ENCODE measurements at regions not wholly inside any gene's neighbourhood (a gene's known extent, or its start where the extent isn't known, plus 50 kb on each side); places are given as distances from the start of the nearest gene placed in this dataset.

DNA sequence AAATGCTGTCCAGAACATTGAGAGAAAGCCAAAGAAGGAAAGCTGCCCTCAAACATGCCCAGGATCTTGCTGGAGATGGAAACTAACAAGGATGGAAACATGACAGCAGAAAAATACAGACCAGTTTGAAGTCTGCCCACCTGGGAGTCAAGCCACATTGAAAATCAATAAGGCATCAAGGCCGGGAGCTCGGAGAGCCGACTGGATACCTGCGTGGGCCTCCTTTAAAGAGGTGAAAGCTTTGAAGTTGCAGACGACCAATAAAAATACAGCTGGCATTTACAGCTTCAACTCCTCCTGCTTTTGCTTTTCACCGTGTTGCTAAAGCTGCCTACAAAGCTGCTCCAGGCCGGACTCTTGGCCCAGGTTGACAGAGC lies 279.7 kb downstream of the SRBD1 start:
- Histone ChIP-seq H3K36me3 (ENCODE audit: control insufficient read depth in 1 of 2, insufficient read depth in 2 of 2, low read depth in 1 of 2, low read length in 2 of 2) (no peaks in the 10 kb centered on the region), H2AK5ac (ENCODE audit: low read length, severe bottlenecking) (no peak overlapping the region), H3K4me3 (ENCODE audit: insufficient read depth in 1 of 2, low read depth in 1 of 2, low read length in 2 of 2) (no peak overlapping the region), H2BK15ac (ENCODE audit: low read depth, poor library complexity, severe bottlenecking) (no peak overlapping the region), H4K8ac (ENCODE audit: low read length) (no peak overlapping the region), H3K27ac (ENCODE audit: low read length, poor library complexity, severe bottlenecking) (no peak overlapping the region), H3K4me2 (ENCODE audit: low read length, poor library complexity, severe bottlenecking) (no peak overlapping the region), H3K4me1 (ENCODE audit: control insufficient read depth, insufficient read depth, low read depth, low read length) (peaks cover 22% of the 10 kb centered on the region), H3K4ac (ENCODE audit: low read depth in 1 of 2, low read length in 2 of 2) (no peak overlapping the region), H2AFZ (ENCODE audit: low read depth, low read length) (no peak overlapping the region), H3K23ac (ENCODE audit: low read length in 2 of 2) (no peak overlapping the region), H3K14ac (ENCODE audit: low read length in 2 of 2) (no peak overlapping the region), H2BK5ac (ENCODE audit: low read depth, low read length, poor library complexity, severe bottlenecking) (no peak overlapping the region), H2BK12ac (ENCODE audit: low read length in 2 of 2) (no peak overlapping the region), H3K9me3 (ENCODE audit: control insufficient read depth, low read length) (no peaks in the 10 kb centered on the region), H3K9ac (ENCODE audit: low read length) (no peak overlapping the region), H3K27me3 (ENCODE audit: control insufficient read depth in 1 of 2, insufficient read depth in 1 of 2, low read length in 2 of 2) (peaks cover 0 to 11% of the 10 kb centered on the region in 2 experiments), H2BK120ac (ENCODE audit: low read depth, low read length) (no peak overlapping the region), H3K18ac (ENCODE audit: low read depth in 1 of 2, low read length in 2 of 2) (no peak overlapping the region), H4K91ac (ENCODE audit: low read length) (no peak overlapping the region), H3K79me1 (replicated peaks; ENCODE audit: low read length, poor library complexity, severe bottlenecking) (no peaks in the 10 kb centered on the region)
- no peak for DNase-seq
- WGBS: 85% methylated on average over 7 of the region's 7 CpGs

DNA sequence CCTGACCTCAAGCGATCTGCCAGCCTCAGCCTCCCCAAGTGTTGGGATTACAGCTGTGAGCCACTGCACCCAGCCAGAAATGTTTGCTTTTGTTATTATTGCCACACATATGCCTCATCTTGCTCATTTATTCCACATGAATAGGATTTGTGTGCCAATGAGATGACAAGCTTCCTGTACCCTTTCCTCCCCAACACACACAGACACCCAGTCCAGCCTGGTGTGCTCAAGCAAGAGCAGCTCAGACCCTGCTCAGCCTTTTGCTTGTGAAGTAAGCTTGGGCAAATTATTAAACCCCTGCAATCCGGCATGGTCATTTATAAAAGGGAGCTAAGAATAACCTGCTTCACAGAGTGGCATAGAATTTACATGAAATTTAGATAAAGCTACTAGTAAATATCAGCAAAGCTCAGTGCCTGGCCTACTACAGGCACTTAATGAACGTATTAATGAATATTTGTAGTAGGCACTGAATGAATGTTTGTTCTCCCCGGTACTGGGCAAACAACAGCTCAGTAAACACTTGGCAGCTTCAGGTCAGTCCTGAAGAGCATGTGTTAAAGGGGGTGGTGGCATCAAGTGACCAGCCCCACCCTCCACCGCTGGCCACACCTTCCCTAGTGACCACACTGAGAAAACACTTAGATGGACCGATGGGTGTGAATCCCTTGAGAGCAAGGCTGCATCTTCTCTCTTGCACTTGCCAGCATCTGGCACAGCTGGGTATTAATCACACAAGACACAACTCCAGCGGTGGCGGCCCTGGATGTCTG lies 280.2 kb downstream of the SRBD1 start:
- WGBS: 83% methylated on average over 7 of the region's 8 CpGs

DNA sequence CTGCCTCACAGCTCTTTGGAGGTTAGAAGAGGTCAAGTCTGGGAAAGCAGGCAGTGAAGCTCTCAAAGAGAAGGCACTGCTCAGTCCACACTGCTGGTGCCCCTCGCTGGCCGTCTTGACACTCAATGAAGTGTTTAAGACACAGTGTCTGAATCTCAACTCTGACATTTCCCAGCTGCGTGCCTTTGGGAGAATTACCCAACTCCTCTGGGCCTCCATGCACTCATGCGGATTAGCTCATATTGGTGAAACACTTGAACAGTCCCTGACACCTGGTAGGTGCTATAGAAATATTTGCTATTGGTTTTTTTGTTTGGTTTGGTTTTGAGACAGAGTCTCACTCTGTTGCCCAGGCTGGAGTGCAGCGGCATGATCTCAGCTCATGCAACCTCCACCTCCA lies 281.0 kb downstream of the SRBD1 start:
- Histone ChIP-seq H3K18ac (ENCODE audit: low read depth in 1 of 2, low read length in 2 of 2) (no peak overlapping the region), H3K23ac (ENCODE audit: low read length in 2 of 2) (no peak overlapping the region), H3K4ac (ENCODE audit: low read depth in 1 of 2, low read length in 2 of 2) (no peak overlapping the region), H3K4me2 (ENCODE audit: low read length, poor library complexity, severe bottlenecking) (no peak overlapping the region), H2BK12ac (ENCODE audit: low read length in 2 of 2) (no peak overlapping the region), H3K4me1 (ENCODE audit: control insufficient read depth, insufficient read depth, low read depth, low read length) (peaks cover 20% of the 10 kb centered on the region), H4K91ac (ENCODE audit: low read length) (no peak overlapping the region), H3K27me3 (ENCODE audit: control insufficient read depth in 1 of 2, insufficient read depth in 1 of 2, low read length in 2 of 2) (peaks cover 0 to 6% of the 10 kb centered on the region in 2 experiments), H3K14ac (ENCODE audit: low read length in 2 of 2) (peak overlapping the region in 1 of 2 experiments; percentile 49), H3K36me3 (ENCODE audit: control insufficient read depth in 1 of 2, insufficient read depth in 2 of 2, low read depth in 1 of 2, low read length in 2 of 2) (no peaks in the 10 kb centered on the region), H2BK15ac (ENCODE audit: low read depth, poor library complexity, severe bottlenecking) (no peak overlapping the region), H3K9me3 (ENCODE audit: control insufficient read depth, low read length) (no peaks in the 10 kb centered on the region), H2AK5ac (ENCODE audit: low read length, severe bottlenecking) (peak overlapping the region; percentile 55), H3K4me3 (ENCODE audit: insufficient read depth in 1 of 2, low read depth in 1 of 2, low read length in 2 of 2) (no peak overlapping the region), H3K27ac (ENCODE audit: low read length, poor library complexity, severe bottlenecking) (no peak overlapping the region), H2BK5ac (ENCODE audit: low read depth, low read length, poor library complexity, severe bottlenecking) (no peak overlapping the region), H3K79me1 (replicated peaks; ENCODE audit: low read length, poor library complexity, severe bottlenecking) (no peaks in the 10 kb centered on the region), H2AFZ (ENCODE audit: low read depth, low read length) (no peak overlapping the region), H3K9ac (ENCODE audit: low read length) (no peak overlapping the region), H2BK120ac (ENCODE audit: low read depth, low read length) (no peak overlapping the region), H4K8ac (ENCODE audit: low read length) (no peak overlapping the region)
- 82% methylated on average over 5 of the region's 5 CpGs for WGBS
- DNase-seq: peak; percentile 23

More for the DNA sequence above, 280.2 kb downstream of the SRBD1 start:
- H3K9me3 ChIP-seq (ENCODE audit: control insufficient read depth, low read length): no peaks in the 10 kb centered on the region
- peaks cover 20% of the 10 kb centered on the region for H3K4me1 ChIP-seq (ENCODE audit: control insufficient read depth, insufficient read depth, low read depth, low read length)
- H2AFZ ChIP-seq (ENCODE audit: low read depth, low read length): no peak overlapping the region
- no peaks in the 10 kb centered on the region for H3K79me1 ChIP-seq (replicated peaks; ENCODE audit: low read length, poor library complexity, severe bottlenecking)
- DNase-seq: peak; percentile 11
- H3K27ac ChIP-seq (ENCODE audit: low read length, poor library complexity, severe bottlenecking): no peak overlapping the region
- no peak overlapping the region for H3K4ac ChIP-seq (ENCODE audit: low read depth in 1 of 2, low read length in 2 of 2)
- H3K4me3 ChIP-seq (ENCODE audit: insufficient read depth in 1 of 2, low read depth in 1 of 2, low read length in 2 of 2): no peak overlapping the region
- peak overlapping the region; percentile 41 for H2AK5ac ChIP-seq (ENCODE audit: low read length, severe bottlenecking)
- no peak overlapping the region for H2BK5ac ChIP-seq (ENCODE audit: low read depth, low read length, poor library complexity, severe bottlenecking)
- H2BK15ac ChIP-seq (ENCODE audit: low read depth, poor library complexity, severe bottlenecking): no peak overlapping the region
- H2BK12ac ChIP-seq (ENCODE audit: low read length in 2 of 2): no peak overlapping the region
- H4K91ac ChIP-seq (ENCODE audit: low read length): no peak overlapping the region
- H3K18ac ChIP-seq (ENCODE audit: low read depth in 1 of 2, low read length in 2 of 2): no peak overlapping the region
- H3K27me3 ChIP-seq (ENCODE audit: control insufficient read depth in 1 of 2, insufficient read depth in 1 of 2, low read length in 2 of 2): peaks cover 0 to 11% of the 10 kb centered on the region in 2 experiments
- no peak overlapping the region for H3K23ac ChIP-seq (ENCODE audit: low read length in 2 of 2)
- peak overlapping the region; percentile 44 for H3K9ac ChIP-seq (ENCODE audit: low read length)
- H3K14ac ChIP-seq (ENCODE audit: low read length in 2 of 2): no peak overlapping the region
- no peak overlapping the region for H4K8ac ChIP-seq (ENCODE audit: low read length)
- no peak overlapping the region for H3K4me2 ChIP-seq (ENCODE audit: low read length, poor library complexity, severe bottlenecking)
- no peaks in the 10 kb centered on the region for H3K36me3 ChIP-seq (ENCODE audit: control insufficient read depth in 1 of 2, insufficient read depth in 2 of 2, low read depth in 1 of 2, low read length in 2 of 2)
- no peak overlapping the region for H2BK120ac ChIP-seq (ENCODE audit: low read depth, low read length)

DNA sequence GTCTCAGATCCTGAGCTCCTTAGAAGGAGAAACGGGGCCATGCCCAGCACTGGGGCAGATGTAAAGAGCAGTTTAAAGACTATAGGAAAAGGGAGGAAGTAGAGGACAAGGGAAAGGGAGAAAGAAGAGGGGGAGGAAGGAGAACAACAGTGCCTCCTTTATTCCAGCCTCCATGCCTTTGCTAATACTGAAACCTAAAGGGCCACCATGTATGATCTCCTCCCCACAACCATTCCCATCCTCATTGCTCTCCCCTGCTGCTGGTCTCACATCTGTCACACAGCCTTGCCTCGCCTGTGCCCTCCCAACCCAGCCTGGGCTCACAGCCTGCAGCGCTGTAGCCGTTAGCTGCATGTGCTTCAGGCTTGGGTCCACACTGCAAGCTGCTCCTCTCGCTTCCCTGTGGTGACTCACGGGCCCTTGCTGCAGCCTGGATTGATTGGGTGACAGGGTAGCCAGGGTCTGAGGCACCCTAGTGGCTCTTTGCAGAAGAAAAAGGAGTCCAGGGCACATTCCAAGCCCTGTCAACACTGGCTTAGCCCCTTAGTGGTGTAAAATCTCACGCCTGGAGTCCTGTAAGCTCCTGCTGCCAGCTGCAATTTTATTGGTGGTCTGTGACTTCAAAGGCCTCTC lies 281.9 kb downstream of the SRBD1 start:
- Histone ChIP-seq H2BK120ac (ENCODE audit: low read depth, low read length) (no peak overlapping the region), H3K4me1 (ENCODE audit: control insufficient read depth, insufficient read depth, low read depth, low read length) (peaks cover 20% of the 10 kb centered on the region), H4K91ac (ENCODE audit: low read length) (no peak overlapping the region), H3K4me2 (ENCODE audit: low read length, poor library complexity, severe bottlenecking) (no peak overlapping the region), H3K36me3 (ENCODE audit: control insufficient read depth in 1 of 2, insufficient read depth in 2 of 2, low read depth in 1 of 2, low read length in 2 of 2) (no peaks in the 10 kb centered on the region), H2BK15ac (ENCODE audit: low read depth, poor library complexity, severe bottlenecking) (no peak overlapping the region), H3K27me3 (ENCODE audit: control insufficient read depth in 1 of 2, insufficient read depth in 1 of 2, low read length in 2 of 2) (no peaks in the 10 kb centered on the region), H3K23ac (ENCODE audit: low read length in 2 of 2) (no peak overlapping the region), H3K9me3 (ENCODE audit: control insufficient read depth, low read length) (peaks cover 1% of the 10 kb centered on the region), H2AK5ac (ENCODE audit: low read length, severe bottlenecking) (no peak overlapping the region), H3K4me3 (ENCODE audit: insufficient read depth in 1 of 2, low read depth in 1 of 2, low read length in 2 of 2) (no peak overlapping the region), H3K18ac (ENCODE audit: low read depth in 1 of 2, low read length in 2 of 2) (no peak overlapping the region), H2BK12ac (ENCODE audit: low read length in 2 of 2) (no peak overlapping the region), H3K9ac (ENCODE audit: low read length) (no peak overlapping the region), H3K79me1 (replicated peaks; ENCODE audit: low read length, poor library complexity, severe bottlenecking) (no peaks in the 10 kb centered on the region), H3K14ac (ENCODE audit: low read length in 2 of 2) (no peak overlapping the region), H2AFZ (ENCODE audit: low read depth, low read length) (no peak overlapping the region), H3K4ac (ENCODE audit: low read depth in 1 of 2, low read length in 2 of 2) (no peak overlapping the region), H2BK5ac (ENCODE audit: low read depth, low read length, poor library complexity, severe bottlenecking) (no peak overlapping the region), H4K8ac (ENCODE audit: low read length) (no peak overlapping the region), H3K27ac (ENCODE audit: low read length, poor library complexity, severe bottlenecking) (no peak overlapping the region)
- peak; percentile 41 for DNase-seq
- 47% methylated on average over 7 of the region's 7 CpGs for WGBS
